ENCODE measurements at regions not wholly inside any gene's neighbourhood (a gene's known extent, or its start where the extent isn't known, plus 50 kb on each side); places are given as distances from the start of the nearest gene placed in this dataset.
"Not testable (repeated sequence)": the region's sequence is repeated elsewhere in the genome, so short reads cannot be mapped to it uniquely, and the experiment has no call there.

- TF ChIP-seq, protein P1, sequence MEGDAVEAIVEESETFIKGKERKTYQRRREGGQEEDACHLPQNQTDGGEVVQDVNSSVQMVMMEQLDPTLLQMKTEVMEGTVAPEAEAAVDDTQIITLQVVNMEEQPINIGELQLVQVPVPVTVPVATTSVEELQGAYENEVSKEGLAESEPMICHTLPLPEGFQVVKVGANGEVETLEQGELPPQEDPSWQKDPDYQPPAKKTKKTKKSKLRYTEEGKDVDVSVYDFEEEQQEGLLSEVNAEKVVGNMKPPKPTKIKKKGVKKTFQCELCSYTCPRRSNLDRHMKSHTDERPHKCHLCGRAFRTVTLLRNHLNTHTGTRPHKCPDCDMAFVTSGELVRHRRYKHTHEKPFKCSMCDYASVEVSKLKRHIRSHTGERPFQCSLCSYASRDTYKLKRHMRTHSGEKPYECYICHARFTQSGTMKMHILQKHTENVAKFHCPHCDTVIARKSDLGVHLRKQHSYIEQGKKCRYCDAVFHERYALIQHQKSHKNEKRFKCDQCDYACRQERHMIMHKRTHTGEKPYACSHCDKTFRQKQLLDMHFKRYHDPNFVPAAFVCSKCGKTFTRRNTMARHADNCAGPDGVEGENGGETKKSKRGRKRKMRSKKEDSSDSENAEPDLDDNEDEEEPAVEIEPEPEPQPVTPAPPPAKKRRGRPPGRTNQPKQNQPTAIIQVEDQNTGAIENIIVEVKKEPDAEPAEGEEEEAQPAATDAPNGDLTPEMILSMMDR (IDR thresholded peaks at IDR 0.05) = no peak
- Histone ChIP-seq H3K27ac (no peak overlapping the region), H3K4me1 (no peaks in the 10 kb centered on the region), H3K9me3 (no peaks in the 10 kb centered on the region), H3K27me3 (no peaks in the 10 kb centered on the region), H3K4me3 (no peak overlapping the region), H3K36me3 (no peaks in the 10 kb centered on the region)
- no peak for DNase-seq (ENCODE audit: low spot score)
These were observed 81.9 kb upstream of the SLC25A36 start for GRCh38 chr3:140859592-140860336.

- Histone ChIP-seq H3K27ac (no peak overlapping the region), H3K4me3 (no peak overlapping the region), H3K9me3 (no peaks in the 10 kb centered on the region), H3K4me1 (no peaks in the 10 kb centered on the region), H3K27me3 (no peaks in the 10 kb centered on the region), H3K36me3 (no peaks in the 10 kb centered on the region)
- no peak for DNase-seq (ENCODE audit: low spot score)
- TF ChIP-seq, protein P1 (IDR thresholded peaks at IDR 0.05) = peak; percentile 18 to 66
These were observed 78.0 kb upstream of the SLC25A36 start for GRCh38 chr3:140863580-140864009.

GRCh38 chr3:140870351-140870750 lies 71.3 kb upstream of the SLC25A36 start:
- Histone ChIP-seq H3K4me1 (no peaks in the 10 kb centered on the region), H3K27me3 (no peaks in the 10 kb centered on the region), H3K9me3 (no peaks in the 10 kb centered on the region), H3K36me3 (no peaks in the 10 kb centered on the region), H3K27ac (no peak overlapping the region), H3K4me3 (no peak overlapping the region)
- TF ChIP-seq, protein P1 (IDR thresholded peaks at IDR 0.05) = no peak
- no peak for DNase-seq (ENCODE audit: low spot score)

- no peaks in the 10 kb centered on the region for H3K9me3 ChIP-seq
- no peak for DNase-seq (ENCODE audit: low spot score)
- TF ChIP-seq, protein P1 (IDR thresholded peaks at IDR 0.05) = no peak
- H3K36me3 ChIP-seq = no peaks in the 10 kb centered on the region
- H3K4me3 ChIP-seq = no peak overlapping the region
- no peaks in the 10 kb centered on the region for H3K27me3 ChIP-seq
- H3K27ac ChIP-seq = no peak overlapping the region
- no peaks in the 10 kb centered on the region for H3K4me1 ChIP-seq
These were observed 70.6 kb upstream of the SLC25A36 start for GRCh38 chr3:140871022-140871421.

DNA sequence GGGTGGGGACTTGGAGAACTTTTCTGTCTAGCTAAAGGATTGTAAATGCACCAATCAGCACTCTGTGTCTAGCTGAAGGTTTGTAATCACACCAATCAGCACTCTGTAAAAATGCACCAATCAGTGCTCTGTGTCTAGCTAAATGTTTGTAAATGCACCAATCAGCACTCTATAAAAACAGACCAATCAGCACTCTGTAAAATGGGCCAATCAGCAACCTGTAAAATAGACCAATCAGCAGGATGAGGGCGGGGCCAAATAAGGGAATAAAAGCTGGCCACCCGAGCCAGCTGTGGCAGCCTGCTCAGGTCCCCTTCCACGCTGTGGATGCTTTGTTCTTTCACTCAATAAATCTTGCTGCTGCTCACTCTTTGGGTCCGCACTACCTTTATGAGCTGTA lies 69.5 kb upstream of the SLC25A36 start:
- not testable (repeated sequence) for H3K4me1 ChIP-seq; H3K36me3 ChIP-seq; H3K9me3 ChIP-seq; H3K27me3 ChIP-seq; H3K4me3 ChIP-seq; H3K27ac ChIP-seq; DNase-seq (ENCODE audit: low spot score)

GRCh38 chr3:140883428-140884040 lies 58.1 kb upstream of the SLC25A36 start:
- H3K36me3 ChIP-seq = no peaks in the 10 kb centered on the region
- no peaks in the 10 kb centered on the region for H3K4me1 ChIP-seq
- TF ChIP-seq, protein P1 (IDR thresholded peaks at IDR 0.05) = no peak
- no peaks in the 10 kb centered on the region for H3K27me3 ChIP-seq
- no peak overlapping the region for H3K27ac ChIP-seq
- no peak for DNase-seq (ENCODE audit: low spot score)
- no peaks in the 10 kb centered on the region for H3K9me3 ChIP-seq
- H3K4me3 ChIP-seq = no peak overlapping the region

- H3K27ac ChIP-seq; H3K9me3 ChIP-seq; H3K27me3 ChIP-seq; H3K4me3 ChIP-seq; H3K4me1 ChIP-seq; DNase-seq (ENCODE audit: low spot score); H3K36me3 ChIP-seq: not testable (repeated sequence)
These were observed 55.9 kb upstream of the SLC25A36 start for GRCh38 chr3:140885697-140886096.
